ENCODE measurements at regions not wholly inside any gene's neighbourhood (a gene's known extent, or its start where the extent isn't known, plus 50 kb on each side); places are given as distances from the start of the nearest gene placed in this dataset.

- no peak for TF ChIP-seq CTCF (IDR thresholded peaks at IDR 0.05)
- TF ChIP-seq EZH2 (IDR thresholded peaks at IDR 0.05) = no peak
Measured at GRCh38 chr3:192026661-192027060, 565.7 kb downstream of the PYDC2 start.

Measured in neural progenitor cell (in vitro differentiated cells).